ENCODE measurements at regions not wholly inside any gene's neighbourhood (a gene's known extent, or its start where the extent isn't known, plus 50 kb on each side); places are given as distances from the start of the nearest gene placed in this dataset.

DNA sequence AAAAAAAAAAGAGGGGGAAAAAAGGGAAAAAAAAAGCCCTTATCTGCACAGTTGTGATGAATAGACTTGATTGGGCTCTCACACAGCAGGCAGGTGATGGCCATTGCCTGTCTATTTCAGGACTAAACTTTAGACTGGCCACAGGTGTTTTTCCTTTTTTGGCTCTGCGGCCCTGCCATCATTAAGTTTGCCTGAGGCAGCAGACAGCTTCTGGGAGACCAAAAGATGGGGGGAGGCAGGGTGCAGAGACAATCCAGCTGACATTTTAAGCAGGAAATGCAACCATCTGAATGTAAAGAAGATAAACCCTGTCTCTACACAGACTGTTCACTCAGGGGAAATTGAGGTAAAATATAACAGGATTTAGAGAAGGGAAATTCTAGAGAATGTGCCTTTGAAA lies 295.0 kb upstream of the KCNH8 start:
- no peak overlapping the region for H3K4me3 ChIP-seq
- intact Hi-C loops (cut with DNase I) = no loop called here
- no peaks in the 10 kb centered on the region for H3K36me3 ChIP-seq
- peaks cover 0 to 16% (median 5%) of the 10 kb centered on the region in 3 donors for H3K4me1 ChIP-seq
- no peak overlapping the region for H3K27ac ChIP-seq
- no peaks in the 10 kb centered on the region for H3K27me3 ChIP-seq
- no peaks in the 10 kb centered on the region for H3K9me3 ChIP-seq
- WGBS, 2 donors = 25 to 40% methylated on average over 1 of the region's 1 CpG
- DNase-seq = no peak
- TF ChIP-seq POLR2A (IDR thresholded peaks at IDR 0.05) = no peak
- TF ChIP-seq, protein P1, sequence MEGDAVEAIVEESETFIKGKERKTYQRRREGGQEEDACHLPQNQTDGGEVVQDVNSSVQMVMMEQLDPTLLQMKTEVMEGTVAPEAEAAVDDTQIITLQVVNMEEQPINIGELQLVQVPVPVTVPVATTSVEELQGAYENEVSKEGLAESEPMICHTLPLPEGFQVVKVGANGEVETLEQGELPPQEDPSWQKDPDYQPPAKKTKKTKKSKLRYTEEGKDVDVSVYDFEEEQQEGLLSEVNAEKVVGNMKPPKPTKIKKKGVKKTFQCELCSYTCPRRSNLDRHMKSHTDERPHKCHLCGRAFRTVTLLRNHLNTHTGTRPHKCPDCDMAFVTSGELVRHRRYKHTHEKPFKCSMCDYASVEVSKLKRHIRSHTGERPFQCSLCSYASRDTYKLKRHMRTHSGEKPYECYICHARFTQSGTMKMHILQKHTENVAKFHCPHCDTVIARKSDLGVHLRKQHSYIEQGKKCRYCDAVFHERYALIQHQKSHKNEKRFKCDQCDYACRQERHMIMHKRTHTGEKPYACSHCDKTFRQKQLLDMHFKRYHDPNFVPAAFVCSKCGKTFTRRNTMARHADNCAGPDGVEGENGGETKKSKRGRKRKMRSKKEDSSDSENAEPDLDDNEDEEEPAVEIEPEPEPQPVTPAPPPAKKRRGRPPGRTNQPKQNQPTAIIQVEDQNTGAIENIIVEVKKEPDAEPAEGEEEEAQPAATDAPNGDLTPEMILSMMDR (IDR thresholded peaks at IDR 0.05) = no peak

DNA sequence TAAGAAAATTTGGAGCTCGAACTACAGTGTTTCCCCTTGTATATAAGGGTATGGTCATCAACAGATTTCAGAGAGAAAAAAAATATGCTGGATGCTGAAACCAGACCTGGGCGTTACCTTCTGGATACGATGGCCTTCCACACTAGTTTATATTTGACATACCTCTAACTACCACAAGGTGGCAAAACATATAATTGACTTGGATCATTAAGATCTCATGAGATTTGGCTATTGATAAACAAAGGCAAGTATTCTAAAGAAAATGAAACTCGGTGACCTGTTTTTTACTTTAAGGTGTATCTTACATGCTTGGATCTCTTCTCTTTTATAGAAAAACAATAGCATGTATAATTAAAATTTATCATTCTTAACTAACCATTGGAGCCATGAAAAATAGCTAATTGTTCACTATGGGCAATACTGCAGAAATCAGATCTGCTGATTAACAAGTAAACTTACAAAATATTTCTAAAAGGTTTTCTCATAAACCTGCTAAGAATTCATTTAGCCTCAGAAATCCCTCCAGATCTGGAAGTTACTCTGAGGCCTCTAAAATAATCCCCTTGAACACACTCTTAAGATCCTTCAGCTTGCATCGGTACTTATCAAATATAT lies 300.6 kb upstream of the KCNH8 start:
- H3K27me3 ChIP-seq = no peaks in the 10 kb centered on the region
- no peak overlapping the region for H3K4me3 ChIP-seq
- 33 to 50% methylated on average over 5 of the region's 5 CpGs for WGBS, 2 donors
- DNase-seq = no peak
- H3K4me1 ChIP-seq = no peaks in the 10 kb centered on the region
- H3K27ac ChIP-seq = no peak overlapping the region
- H3K36me3 ChIP-seq = no peaks in the 10 kb centered on the region
- intact Hi-C loops (cut with DNase I) = no loop called here
- H3K9me3 ChIP-seq = no peaks in the 10 kb centered on the region
- TF ChIP-seq, protein P1 (IDR thresholded peaks at IDR 0.05) = peak in 5 of 6 experiments; percentile 8 to 59 (median 31)
- no peak for TF ChIP-seq POLR2A (IDR thresholded peaks at IDR 0.05)

DNA sequence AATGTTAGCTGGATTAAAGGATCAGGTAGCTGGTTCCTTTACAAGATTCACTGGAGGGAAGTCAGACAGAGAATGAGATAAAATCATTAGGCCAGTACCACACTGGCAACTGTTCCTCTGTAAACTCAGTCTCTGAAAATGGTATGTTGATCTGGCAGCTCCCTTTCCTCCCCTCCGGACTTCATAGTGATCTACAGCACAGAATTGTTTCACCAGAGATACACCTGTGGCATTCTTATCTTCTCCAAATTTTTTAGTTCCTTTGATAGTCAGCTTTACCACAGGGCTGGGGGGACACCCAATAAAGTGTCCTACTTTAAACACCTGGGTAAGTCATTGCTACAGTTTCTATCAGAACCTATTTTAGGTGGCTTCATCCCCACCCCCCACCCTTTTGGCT lies 304.3 kb upstream of the KCNH8 start:
- 60 to 90% methylated on average over 1 of the region's 1 CpG for WGBS, 2 donors
- DNase-seq = no peak
- no peaks in the 10 kb centered on the region for H3K36me3 ChIP-seq
- TF ChIP-seq, protein P1 (IDR thresholded peaks at IDR 0.05) = no peak
- no peak for TF ChIP-seq POLR2A (IDR thresholded peaks at IDR 0.05)
- no peak overlapping the region for H3K4me3 ChIP-seq
- intact Hi-C loops (cut with DNase I) = no loop called here
- no peaks in the 10 kb centered on the region for H3K9me3 ChIP-seq
- H3K27ac ChIP-seq = no peak overlapping the region
- no peaks in the 10 kb centered on the region for H3K27me3 ChIP-seq
- H3K4me1 ChIP-seq = no peaks in the 10 kb centered on the region

DNA sequence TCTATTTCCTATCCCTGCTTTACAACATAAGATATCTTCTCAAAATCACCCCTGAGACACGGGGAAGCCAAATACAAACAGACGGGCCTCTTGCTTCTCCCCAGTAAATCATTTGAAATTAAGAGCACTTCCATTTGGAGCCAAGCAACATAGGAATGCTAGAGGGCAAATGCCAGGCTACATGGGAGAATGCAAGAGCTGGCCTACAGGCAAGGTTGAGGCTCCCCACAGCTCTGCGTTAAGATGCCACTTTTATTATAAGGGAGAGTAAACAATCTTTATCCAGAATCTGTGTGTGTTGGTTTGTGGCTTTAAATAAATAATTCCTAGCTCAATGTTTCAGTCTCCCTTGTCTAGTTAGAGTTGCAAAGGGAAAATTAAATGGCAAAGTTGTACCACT lies 305.1 kb upstream of the KCNH8 start:
- H3K4me1 ChIP-seq = no peaks in the 10 kb centered on the region
- WGBS, 2 donors = 53 to 73% methylated on average over 3 of the region's 3 CpGs
- H3K27ac ChIP-seq = no peak overlapping the region
- no peak overlapping the region for H3K4me3 ChIP-seq
- no peaks in the 10 kb centered on the region for H3K36me3 ChIP-seq
- TF ChIP-seq, protein P1 (IDR thresholded peaks at IDR 0.05) = no peak
- no peak for TF ChIP-seq POLR2A (IDR thresholded peaks at IDR 0.05)
- no peak for DNase-seq
- H3K9me3 ChIP-seq = no peaks in the 10 kb centered on the region
- intact Hi-C loops (cut with DNase I) = no loop called here
- no peaks in the 10 kb centered on the region for H3K27me3 ChIP-seq

GRCh38 chr3:18841422-18842343 lies 306.6 kb upstream of the KCNH8 start:
- Histone ChIP-seq H3K27me3 (no peaks in the 10 kb centered on the region), H3K27ac (no peak overlapping the region), H3K36me3 (no peaks in the 10 kb centered on the region), H3K9me3 (no peaks in the 10 kb centered on the region), H3K4me1 (no peaks in the 10 kb centered on the region), H3K4me3 (no peak overlapping the region)
- intact Hi-C loops (cut with DNase I) = no loop called here
- 36 to 58% methylated on average over 6 of the region's 6 CpGs for WGBS, 2 donors
- no peak for TF ChIP-seq POLR2A (IDR thresholded peaks at IDR 0.05)
- TF ChIP-seq, protein P1 (IDR thresholded peaks at IDR 0.05) = no peak
- DNase-seq = no peak

All from esophagus squamous epithelium (tissue), 5 donors.